Keratinocyte (primary cell): ENCODE measurements at regions not wholly inside any gene's neighbourhood (a gene's known extent, or its start where the extent isn't known, plus 50 kb on each side); places are given as distances from the start of the nearest gene placed in this dataset.

Source experiments
- DNase-seq: peaks from one replicate; pipeline ENCODE4 v3.0.0-alpha.2; 2011; ENCODE audit warnings: low read depth, missing footprints, low spot score
- FAIRE-seq: peaks from 2 replicates; lab custom pipeline; 2011; peaks lifted over from hg19 to GRCh38; lab: Jason Lieb, UNC
- H2AFZ ChIP-seq: 2 replicates; pipeline ENCODE4 v1.6.0; 2012; ENCODE audit warnings: low read length, control low read depth, inconsistent platforms; ENCODE audit not compliant: control insufficient read depth
- H3K27ac ChIP-seq: 2 replicates; pipeline ENCODE4 v1.5.1; 2011; ENCODE audit warnings: low read length; ENCODE audit not compliant: control insufficient read depth, insufficient read depth
- H3K27me3 ChIP-seq: 3 replicates; pipeline ENCODE4 v1.6.0; 2011; ENCODE audit warnings: low read length; ENCODE audit not compliant: control insufficient read depth, insufficient read depth; ENCODE audit errors: extremely low read depth
- H3K36me3 ChIP-seq, 2 experiments: 2 replicates in 1 of 2; 3 replicates in 1 of 2; pipeline ENCODE4 v1.5.1; 2011; ENCODE audit warnings: low read length in 2 of 2, mild to moderate bottlenecking in 1 of 2; ENCODE audit not compliant: control insufficient read depth in 2 of 2, insufficient read depth in 2 of 2; ENCODE audit errors: extremely low read depth in 1 of 2
- H3K4me1 ChIP-seq: 3 replicates; pipeline ENCODE4 v1.5.1; 2011; ENCODE audit warnings: low read length; ENCODE audit not compliant: control insufficient read depth, insufficient read depth; ENCODE audit errors: extremely low read depth
- H3K4me2 ChIP-seq: 3 replicates; pipeline ENCODE4 v1.6.0; 2011; ENCODE audit warnings: low read depth, low read length; ENCODE audit not compliant: control insufficient read depth, insufficient read depth; ENCODE audit errors: extremely low read depth
- H3K4me3 ChIP-seq, 3 experiments: fragments of 200-600 bp in 1 of 3; sonication (generic) in 1 of 3; 2 replicates in 2 of 3; 3 replicates in 1 of 3; pipeline ENCODE4 v1.5.1; 2011 to 2016; ENCODE audit warnings: low read length in 3 of 3, mild to moderate bottlenecking in 3 of 3, control low read depth in 2 of 3, inconsistent platforms in 1 of 3, low read depth in 1 of 3, mixed read lengths in 1 of 3, mixed run types in 1 of 3, moderate library complexity in 1 of 3; ENCODE audit not compliant: control insufficient read depth in 2 of 3, insufficient read depth in 2 of 3; ENCODE audit errors: extremely low read depth in 1 of 3
- H3K79me2 ChIP-seq: 2 replicates; pipeline ENCODE4 v1.6.0; 2012; ENCODE audit warnings: low read length; ENCODE audit not compliant: control insufficient read depth, insufficient read depth
- H3K9ac ChIP-seq: 3 replicates; pipeline ENCODE4 v1.6.0; 2011; ENCODE audit warnings: low read length; ENCODE audit not compliant: control insufficient read depth, insufficient read depth; ENCODE audit errors: extremely low read depth
- H3K9me1 ChIP-seq: 3 replicates; pipeline ENCODE4 v1.6.0; 2011; ENCODE audit warnings: low read length; ENCODE audit not compliant: control insufficient read depth, insufficient read depth; ENCODE audit errors: extremely low read depth
- H3K9me3 ChIP-seq: 2 replicates; pipeline ENCODE4 v1.5.1; 2012; ENCODE audit warnings: low read depth, low read length; ENCODE audit not compliant: control insufficient read depth
- H4K20me1 ChIP-seq: 3 replicates; pipeline ENCODE4 v1.6.0; 2011; ENCODE audit warnings: low read length; ENCODE audit not compliant: control insufficient read depth, insufficient read depth; ENCODE audit errors: extremely low read depth
- EZH2 ChIP-seq: IDR thresholded peaks from one replicate; pipeline ENCODE4 v1.6.1; 2012; ENCODE audit warnings: inconsistent platforms, mild to moderate bottlenecking, low read length, moderate library complexity
- dilution Hi-C: fragments of 300-500 bp; cut with MboI; formaldehyde crosslinking; loops from one replicate; pipeline ENCODE4 v1.7.0; 2020; ENCODE audit warnings: low sequenced_read_pairs; ENCODE audit not compliant: extremely low pct_ligation_motif_present
- TF ChIP-seq, protein P1 (sequence below), 3 experiments: IDR thresholded peaks in 1 of 3; conservative IDR thresholded peaks in 1 of 3; optimal IDR thresholded peaks in 1 of 3; 2 replicates in 2 of 3; 3 replicates in 1 of 3; pipeline versions ENCODE3 to v1.5.1; 2011; ENCODE audit warnings: low read length in 3 of 3, mild to moderate bottlenecking in 3 of 3, moderate library complexity in 2 of 3, control low read depth in 1 of 3, inconsistent platforms in 1 of 3; ENCODE audit not compliant: insufficient read depth in 2 of 3; ENCODE audit errors: extremely low read depth in 1 of 3

DNA sequence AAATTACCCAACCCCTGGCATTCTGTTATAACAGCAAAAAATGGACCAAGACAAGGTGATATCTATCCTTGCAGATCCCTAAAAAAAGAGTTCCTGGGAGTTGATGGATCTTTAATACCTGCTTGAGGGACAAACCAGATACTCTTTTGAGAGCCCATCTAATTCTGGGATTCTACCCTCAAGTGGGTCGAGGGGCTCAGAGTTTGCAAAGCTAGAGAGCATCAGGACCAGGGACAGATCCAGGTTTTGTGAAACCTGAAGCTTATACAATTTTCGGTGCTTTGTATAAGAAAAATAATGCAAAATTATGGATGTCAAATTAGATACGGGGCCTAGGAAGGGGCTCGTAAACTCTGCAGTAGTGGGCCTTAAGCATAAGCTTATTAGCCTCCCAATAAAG, 130.5 kb upstream of the CRHR1 start:
- Histone ChIP-seq H2AFZ (no peak overlapping the region), H3K36me3 (no peaks in the 10 kb centered on the region), H3K27ac (no peak overlapping the region), H3K4me2 (no peak overlapping the region), H3K79me2 (no peaks in the 10 kb centered on the region), H3K9ac (no peak overlapping the region), H3K27me3 (no peaks in the 10 kb centered on the region), H4K20me1 (no peaks in the 10 kb centered on the region), H3K4me3 (no peak overlapping the region), H3K9me1 (no peaks in the 10 kb centered on the region), H3K4me1 (no peaks in the 10 kb centered on the region), H3K9me3 (no peaks in the 10 kb centered on the region)
- FAIRE-seq (no peak), DNase-seq (no peak)
- no peak for TF ChIP-seq EZH2
- TF ChIP-seq, protein P1, sequence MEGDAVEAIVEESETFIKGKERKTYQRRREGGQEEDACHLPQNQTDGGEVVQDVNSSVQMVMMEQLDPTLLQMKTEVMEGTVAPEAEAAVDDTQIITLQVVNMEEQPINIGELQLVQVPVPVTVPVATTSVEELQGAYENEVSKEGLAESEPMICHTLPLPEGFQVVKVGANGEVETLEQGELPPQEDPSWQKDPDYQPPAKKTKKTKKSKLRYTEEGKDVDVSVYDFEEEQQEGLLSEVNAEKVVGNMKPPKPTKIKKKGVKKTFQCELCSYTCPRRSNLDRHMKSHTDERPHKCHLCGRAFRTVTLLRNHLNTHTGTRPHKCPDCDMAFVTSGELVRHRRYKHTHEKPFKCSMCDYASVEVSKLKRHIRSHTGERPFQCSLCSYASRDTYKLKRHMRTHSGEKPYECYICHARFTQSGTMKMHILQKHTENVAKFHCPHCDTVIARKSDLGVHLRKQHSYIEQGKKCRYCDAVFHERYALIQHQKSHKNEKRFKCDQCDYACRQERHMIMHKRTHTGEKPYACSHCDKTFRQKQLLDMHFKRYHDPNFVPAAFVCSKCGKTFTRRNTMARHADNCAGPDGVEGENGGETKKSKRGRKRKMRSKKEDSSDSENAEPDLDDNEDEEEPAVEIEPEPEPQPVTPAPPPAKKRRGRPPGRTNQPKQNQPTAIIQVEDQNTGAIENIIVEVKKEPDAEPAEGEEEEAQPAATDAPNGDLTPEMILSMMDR (optimal IDR thresholded peaks at IDR 0.05 in 1 of 3, IDR thresholded peaks at IDR 0.05 in 1 of 3, conservative IDR thresholded peaks at IDR 0.05 in 1 of 3; ENCODE audit: extremely low read depth in 1 of 3, insufficient read depth in 2 of 3, low read length in 3 of 3): no peak
- dilution Hi-C loops: no loop called here

DNA sequence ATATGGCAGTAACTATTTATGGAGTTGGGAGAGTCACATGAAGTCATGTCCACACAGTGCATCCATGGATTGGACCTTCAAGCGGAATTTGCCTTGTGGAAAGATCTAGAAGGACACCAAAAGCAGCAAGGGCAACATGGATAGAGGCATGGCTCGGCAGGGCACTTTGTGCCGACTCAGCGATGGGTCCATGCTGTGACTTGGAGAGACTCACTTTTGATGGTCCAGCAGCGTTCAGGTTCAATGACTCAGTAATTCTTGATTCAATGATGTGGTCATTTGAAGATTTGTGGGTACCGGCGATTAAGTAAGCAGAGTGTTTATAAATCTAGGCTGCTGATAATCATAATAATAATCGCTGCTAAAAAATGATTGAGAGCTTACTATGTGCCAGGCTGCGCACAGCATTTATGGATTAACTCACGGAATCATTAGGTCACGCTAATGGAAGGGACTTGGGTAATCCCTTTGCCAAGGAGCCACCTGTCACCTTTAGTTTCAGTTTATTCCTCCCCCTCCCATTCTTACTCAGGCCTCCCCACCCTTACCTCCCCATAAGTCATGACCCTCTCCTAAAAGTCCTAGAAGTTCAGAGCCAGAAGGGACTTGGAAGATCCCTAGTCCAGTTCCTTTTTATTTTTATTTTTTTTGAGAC, 127.5 kb upstream of the CRHR1 start:
- H3K27ac ChIP-seq: no peak overlapping the region
- DNase-seq: no peak
- TF ChIP-seq, protein P1 (optimal IDR thresholded peaks at IDR 0.05 in 1 of 3, IDR thresholded peaks at IDR 0.05 in 1 of 3, conservative IDR thresholded peaks at IDR 0.05 in 1 of 3; ENCODE audit: extremely low read depth in 1 of 3, insufficient read depth in 2 of 3, low read length in 3 of 3): no peak
- no peak for TF ChIP-seq EZH2
- H3K79me2 ChIP-seq: no peaks in the 10 kb centered on the region
- no peaks in the 10 kb centered on the region for H3K9me3 ChIP-seq
- no peaks in the 10 kb centered on the region for H3K9me1 ChIP-seq
- no peak overlapping the region for H3K9ac ChIP-seq
- H3K27me3 ChIP-seq: peaks cover 5% of the 10 kb centered on the region
- H3K4me2 ChIP-seq: no peak overlapping the region
- FAIRE-seq: no peak
- H3K36me3 ChIP-seq: no peaks in the 10 kb centered on the region
- dilution Hi-C loops: no loop called here
- H3K4me3 ChIP-seq: no peak overlapping the region
- no peak overlapping the region for H2AFZ ChIP-seq
- H3K4me1 ChIP-seq: no peaks in the 10 kb centered on the region
- H4K20me1 ChIP-seq: no peaks in the 10 kb centered on the region
